GM18870 (cell line): ENCODE measurements at regions not wholly inside any gene's neighbourhood (a gene's known extent, or its start where the extent isn't known, plus 50 kb on each side); places are given as distances from the start of the nearest gene placed in this dataset.

ENCODE experiments used
- ATAC-seq: cut with Tn5 transposase; IDR thresholded peaks from one replicate; pipeline ENCODE4 v1.9.1; 2021; ENCODE audit warnings: moderate library complexity; ENCODE audit not compliant: unreplicated experiment

DNA sequence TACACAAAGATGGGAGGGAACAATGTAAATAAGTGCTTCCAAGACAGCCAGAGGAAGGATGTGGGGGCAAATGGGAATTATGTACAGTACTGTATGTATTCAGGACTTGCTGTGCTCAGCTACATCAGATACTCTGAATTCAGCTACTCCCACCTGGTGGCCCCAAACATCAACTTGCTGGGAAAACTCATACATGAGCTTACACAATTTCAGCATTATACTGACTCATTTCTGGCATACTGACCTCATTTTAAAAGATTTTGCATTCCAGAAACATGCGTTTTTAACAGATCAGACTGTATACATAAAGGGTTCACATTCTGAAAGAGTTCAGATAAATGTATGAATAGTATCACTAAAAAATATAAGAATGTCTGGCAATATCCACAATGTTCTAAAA is 59.7 kb downstream of the GPX5 start:
- no peak for ATAC-seq

DNA sequence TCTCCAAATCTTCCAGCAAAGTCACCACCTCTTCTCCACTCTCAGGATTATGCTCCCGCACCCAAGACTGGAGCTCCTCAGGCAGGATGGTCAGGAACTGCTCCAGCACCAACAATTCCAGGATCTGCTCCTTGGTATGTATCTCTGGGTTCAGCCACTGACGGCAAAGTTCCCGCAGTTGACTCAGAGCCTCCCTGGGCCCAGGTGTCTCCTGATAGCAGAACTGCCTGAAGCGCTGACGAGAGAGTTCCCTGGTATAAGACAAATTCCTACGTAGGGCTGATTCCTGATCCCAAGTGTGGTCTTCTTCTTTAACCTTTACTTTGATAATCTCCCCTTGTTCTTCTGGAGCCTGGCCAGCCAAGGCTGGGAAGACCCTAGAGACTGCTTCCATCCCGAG is 60.6 kb downstream of the GPX5 start:
- ATAC-seq: no peak

DNA sequence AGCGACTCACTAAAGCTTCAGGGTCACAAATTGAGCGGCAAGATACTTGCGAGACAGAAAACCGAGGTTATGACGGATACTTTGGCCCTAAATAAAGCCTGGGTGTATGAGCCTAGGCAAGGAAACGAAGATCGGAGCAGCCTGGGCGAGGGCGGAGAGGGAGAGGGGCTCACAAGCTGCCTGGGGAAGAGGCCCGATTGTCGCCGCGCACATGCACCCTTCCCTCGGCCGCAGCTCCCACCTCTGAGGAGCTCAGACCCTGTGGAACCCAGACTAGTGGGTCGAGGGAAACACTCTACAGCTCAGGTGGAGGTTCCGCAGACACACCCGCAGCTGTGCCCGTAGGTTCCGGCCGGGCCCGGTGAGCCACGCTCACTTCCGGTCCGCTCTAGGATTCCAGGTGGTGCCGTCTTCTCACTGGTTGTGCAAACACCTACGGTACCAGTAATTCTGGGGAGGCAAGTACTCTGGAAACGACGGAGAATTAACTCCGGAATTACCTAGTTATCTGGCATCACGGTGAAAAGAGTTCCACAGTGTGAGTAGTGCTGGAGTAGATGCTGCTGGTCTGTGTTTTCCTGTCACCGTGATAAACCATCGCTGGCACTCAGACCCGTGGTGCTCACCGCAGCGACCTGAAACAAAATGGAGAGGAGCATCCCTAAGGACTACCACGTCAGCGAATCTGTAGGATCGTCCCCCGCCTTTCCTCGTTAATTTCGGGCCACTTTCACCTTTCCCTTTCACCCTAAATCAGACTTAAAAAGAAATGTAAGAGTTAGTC is 61.5 kb downstream of the GPX5 start:
- ATAC-seq: peak; percentile 52

DNA sequence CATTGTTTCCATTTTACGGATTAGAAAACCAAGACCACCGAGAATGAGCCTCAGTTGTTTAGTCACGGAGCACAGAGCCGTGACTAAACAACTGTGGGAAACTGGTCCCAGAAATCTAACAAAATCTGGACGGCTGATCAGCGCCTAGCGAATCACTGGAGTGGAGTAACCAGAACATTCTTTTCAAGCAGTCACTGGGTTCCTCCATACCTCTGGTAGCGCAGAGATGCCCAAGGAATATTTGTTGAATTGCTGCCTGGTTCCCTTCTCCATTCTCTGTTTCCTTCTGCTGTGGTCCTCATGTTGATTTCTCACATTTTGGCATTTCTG is 62.0 kb downstream of the GPX5 start:
- ATAC-seq: no peak

DNA sequence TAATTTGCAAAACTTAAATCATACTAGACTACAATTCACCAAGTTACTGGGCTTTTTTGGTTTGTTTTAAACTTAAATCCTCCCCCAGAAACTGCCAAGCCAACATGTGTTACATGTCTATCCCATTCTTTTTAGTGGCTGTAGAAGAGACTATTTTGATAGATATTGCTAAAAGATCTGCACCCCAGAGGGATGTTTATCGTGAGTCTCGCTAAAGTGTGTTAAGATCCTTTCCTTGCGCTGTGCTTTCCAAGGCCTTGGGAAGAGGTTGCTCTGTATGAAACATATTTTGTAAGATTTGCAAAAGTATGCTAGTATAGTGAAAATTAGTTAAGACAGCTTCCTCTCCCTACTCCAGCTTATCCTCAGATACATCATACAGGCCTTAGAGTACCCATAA is 63.0 kb downstream of the GPX5 start:
- no peak for ATAC-seq

DNA sequence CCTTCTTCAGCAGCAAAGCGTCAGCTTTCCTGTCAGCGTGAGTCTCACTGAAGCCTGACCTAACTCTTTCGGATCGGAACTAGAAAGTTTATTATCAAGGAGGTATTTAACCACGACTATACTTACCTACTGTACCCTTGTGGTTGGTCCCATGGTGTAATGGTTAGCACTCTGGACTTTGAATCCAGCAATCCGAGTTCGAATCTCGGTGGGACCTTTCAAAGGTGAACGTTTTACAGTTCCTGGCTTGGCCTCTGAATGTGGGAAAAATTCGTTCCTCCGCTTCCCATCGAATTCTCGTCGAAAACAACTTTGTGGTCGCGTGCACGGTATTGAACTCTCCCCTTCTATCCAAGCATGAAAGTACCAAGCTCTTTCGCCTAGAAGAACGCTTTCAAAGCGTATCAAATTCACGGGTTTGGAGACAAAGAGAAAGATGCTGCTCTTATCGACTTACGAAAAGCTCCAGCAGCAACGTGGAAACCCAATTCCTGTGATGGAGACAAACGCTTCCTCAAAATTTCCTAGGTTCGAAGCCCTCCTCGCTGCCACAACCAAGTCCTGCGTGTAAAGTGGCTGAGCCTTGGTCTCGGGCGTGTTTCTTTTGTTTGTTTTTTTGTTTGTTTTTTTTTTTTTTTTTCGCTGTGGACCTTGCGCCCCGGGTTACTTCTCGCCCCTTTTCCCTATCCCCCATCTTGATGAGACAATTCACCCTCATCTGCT is 63.7 kb downstream of the GPX5 start:
- peak; percentile 62 for ATAC-seq

DNA sequence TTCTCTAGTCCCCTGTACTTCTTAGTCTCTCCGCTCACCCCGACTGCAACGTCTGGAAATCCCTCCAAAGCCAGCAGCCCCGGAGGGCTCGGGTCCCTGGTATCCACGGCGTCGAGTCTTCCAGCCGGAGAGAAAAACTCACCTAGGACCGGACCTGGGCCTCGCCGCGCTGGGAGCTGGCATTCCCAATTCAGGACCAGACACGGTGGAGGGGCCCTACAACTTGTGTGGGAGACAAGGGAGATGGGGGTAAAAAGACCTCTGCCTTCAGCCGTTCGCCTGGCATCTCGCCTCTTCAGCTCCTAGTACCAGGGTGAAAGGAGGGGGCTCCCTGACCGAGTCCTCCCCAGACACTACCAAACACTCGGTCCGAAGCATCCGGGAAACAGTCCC is 64.3 kb downstream of the GPX5 start:
- no peak for ATAC-seq

DNA sequence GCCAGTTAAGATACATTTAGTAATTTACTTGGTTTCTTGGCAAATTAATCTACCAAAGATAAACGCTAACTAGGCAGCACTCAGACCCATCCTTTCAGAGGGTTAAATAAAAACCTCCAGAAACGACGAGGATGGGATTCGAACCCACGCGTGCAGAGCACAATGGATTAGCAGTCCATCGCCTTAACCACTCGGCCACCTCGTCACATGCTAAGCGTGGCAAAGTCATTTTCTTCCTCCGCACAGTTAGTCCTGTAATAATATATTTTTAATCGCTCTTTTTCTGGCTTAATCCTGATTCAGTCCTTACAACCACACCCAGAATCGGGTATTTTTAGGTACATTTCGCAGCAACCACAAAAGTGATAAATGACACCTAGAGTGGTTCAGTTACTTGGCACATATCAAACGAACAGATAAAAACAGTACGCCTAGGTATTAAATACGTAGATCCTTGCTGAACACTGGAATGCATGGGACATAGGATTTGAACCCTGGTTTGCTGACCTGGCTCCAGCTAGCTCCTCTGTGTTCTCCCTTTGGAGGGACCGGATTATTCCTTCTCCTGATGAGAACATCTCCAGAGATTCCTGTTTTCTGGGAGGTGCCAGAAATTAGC is 71.6 kb downstream of the GPX5 start:
- no peak for ATAC-seq

DNA sequence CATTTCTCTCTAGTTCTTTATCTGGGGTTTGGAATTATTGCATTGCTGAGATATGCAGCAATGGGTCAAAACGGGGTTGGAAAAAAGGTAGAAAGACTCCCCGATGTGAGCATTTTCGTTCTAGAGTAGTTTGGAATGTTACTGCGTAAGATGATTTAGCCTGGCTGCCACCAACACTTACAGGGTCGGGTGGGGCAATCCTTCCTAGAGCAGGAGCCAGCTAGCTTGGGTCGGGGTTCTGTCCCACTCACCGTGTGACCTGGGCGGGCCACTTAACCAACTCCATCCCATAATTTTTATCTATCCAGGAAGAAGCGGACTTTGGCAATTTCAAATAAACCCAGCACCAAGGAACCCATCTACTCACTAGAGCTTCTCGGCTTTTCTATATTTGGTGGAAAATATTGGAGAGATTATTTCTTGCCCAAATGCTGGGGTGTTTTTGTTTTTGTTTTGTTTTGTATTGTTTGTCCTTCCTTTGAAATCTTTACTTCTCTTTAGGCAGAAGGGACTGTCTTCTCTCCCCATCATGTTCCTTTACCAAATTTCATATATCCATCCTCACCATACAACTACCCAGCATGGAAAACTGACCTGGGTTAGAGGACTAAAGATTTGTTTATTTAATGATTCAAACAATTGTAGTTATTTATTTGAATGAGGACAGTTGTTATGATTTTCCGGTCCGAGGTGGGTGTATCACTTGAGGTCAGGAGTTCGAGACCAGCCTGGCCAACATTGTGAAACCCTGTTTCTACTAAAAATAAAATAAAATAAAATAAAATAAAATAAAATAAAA is 72.4 kb downstream of the GPX5 start:
- ATAC-seq: no peak

DNA sequence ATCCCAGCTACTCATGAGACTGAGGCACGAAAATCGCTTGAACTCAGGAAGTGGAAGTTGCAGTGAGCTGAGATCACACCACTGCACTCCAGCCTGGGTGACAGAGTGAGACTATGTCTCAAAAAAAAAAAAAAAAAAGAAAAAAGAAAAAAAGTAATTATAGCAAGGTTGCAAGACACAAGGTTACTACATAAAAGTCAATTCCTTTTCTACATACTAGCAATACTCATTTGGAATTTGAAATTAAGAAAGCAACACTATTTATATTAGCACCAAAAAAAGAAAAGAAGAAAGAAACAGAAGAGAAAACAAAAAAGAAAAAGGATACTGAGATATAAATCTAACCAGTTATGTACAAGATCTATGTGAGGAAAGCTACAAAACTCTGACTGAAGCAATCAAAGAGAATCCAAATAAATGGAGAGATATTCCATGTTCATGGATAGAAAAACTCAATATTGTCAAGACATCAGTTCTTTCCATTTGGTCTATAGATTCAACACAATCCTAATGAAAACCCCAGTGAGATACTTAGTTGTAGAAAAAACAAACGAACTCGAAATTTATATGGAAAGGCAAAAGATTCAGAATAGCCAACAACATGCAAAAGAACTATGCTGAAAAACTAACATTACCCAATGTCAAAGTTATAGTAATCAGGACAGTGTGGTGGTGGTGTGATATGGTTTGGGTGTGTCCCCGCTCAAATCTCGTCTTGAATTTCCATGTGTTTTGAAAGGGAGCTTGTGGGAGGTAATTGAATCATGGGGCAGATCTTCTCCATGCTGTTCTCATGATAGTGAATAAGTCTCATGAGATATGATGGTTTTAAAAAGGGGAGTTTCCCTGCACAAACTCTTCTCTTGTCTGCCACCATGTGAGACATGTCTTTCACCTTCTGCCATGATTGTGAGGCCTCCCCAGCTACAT is 73.3 kb downstream of the GPX5 start:
- ATAC-seq: no peak

DNA sequence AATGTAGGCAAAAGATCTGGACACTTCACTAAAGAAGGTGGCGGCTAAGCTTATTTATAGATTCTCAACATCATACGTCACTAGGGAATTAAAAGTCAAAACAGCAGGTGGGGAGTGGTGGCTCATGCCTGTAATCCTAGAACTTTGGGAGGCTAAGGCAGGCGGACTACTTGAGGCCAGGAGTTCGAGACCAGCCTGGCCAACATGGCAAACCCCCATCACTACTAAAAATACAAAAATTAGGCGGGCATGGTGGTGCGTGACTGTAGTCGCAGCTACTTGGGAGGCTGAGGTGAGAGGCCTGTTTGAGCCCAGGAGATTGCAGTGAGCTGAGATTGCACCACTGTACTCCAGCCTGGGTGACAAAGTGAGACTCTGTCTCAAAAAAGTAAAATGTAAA is 74.6 kb downstream of the GPX5 start:
- no peak for ATAC-seq

DNA sequence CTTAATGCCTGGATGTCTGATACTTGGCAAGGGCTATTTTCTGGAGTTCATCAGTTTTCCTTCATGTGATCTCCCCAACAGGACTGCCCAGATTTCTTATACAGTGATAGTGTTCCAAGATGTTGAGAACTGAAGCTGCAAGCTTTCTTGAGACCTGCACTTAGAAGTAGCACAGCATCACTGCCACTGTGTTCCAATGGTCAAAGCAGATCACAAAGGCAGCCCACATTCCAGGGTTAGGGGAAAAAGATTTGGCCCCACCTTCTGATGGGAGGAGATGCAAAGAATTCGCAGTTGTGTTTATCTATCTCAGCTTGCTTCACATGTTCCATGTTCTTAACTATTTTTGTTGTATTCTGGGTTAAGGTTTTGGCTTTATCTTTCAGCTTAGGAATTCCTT is 78.2 kb downstream of the GPX5 start:
- no peak for ATAC-seq

DNA sequence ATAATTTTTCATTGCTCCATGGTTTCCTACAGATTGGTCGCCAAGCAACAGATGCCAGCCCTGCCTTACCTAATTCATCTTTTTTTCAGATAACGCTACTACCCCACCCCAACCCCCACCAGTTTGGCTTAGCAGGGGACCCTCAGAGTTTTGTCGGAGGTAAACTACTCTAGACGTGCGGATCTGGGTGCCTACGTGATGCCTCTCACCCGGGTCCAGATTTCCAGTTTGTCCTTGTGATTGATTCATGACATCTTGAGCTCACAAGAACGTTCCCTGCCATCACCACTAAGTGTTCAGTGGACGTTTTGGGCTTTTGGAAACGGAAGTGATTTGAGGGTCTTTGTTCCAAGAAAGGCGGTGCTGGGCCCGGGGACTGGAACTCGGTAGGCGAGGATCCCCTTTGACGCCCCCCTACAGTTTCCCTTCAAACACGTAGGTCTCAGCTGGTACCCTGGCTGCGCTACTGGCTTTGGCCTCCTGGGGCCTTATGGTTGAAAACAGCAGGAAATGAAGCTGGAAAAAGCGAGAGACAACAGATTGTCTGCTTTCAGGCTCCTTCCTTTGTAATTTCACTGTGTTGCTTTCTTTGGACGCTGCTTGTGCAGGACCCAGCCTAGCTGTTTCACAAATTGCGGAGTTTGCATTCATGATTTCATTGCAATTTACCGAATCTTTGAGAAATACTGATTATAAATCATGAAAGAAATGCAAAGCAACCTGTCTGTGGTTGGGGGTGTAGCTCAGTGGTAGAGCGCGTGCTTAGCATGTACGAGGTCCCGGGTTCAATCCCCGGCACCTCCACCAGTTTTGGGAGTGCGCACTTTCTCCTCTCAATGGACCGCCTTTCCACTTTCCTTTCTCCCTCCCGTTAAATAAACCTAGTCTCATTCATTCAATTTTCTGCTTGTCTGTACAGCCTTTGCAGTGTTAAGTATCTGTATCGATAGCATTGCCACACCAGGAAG is 81.0 kb downstream of the GPX5 start:
- ATAC-seq: no peak

DNA sequence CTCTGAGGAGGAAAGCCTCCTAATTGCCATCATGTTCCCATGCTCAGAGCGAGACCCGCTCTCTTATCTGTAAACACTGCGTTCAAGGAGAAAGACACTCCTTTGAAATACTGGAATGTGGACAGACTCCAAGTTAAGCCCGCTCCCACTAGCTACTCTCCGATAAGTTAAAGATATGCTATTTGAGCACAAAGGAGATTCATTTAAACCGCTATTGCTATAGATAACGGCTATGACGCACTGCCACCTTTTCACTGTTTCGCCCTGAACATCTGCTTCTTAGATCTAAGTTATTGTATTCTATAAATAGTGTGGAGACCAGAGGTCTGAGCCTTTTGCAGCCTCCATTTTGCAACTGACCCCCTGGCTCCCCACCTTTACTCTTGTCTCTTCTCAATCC is 82.3 kb downstream of the GPX5 start:
- no peak for ATAC-seq

DNA sequence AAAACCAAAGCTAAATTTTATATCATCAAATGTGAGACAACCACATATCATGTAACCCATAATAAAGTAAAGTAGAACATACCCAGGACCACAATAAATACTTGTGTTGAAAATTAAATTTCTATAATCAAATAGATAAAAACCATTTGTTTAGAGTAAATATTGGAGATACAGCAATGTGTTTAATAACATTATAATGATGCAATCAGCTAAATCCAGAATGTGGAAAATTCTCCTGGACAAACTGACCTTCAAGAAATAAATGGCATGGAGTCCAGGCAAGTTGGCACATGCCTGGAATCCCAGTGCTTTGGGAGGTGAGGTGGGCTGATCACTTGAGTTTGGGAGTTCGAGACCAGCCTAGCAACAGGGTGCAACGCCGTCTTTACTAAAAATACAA is 84.0 kb downstream of the GPX5 start:
- ATAC-seq: no peak

DNA sequence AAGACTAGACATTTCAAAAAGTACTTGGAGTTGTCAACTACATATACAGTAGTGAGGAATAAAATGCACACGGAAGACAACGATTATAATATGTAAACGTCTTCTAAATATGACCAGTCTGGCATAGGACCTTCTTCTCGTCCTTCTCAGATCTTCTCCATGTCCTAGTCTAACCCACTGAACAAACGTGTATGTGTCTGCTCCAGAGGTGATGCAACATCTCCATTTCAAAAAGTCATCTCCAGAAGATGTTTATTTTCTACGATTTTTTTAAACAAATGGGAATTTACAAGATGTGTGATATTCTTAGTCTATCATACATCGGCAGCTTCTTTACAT is 89.9 kb downstream of the GPX5 start:
- no peak for ATAC-seq

DNA sequence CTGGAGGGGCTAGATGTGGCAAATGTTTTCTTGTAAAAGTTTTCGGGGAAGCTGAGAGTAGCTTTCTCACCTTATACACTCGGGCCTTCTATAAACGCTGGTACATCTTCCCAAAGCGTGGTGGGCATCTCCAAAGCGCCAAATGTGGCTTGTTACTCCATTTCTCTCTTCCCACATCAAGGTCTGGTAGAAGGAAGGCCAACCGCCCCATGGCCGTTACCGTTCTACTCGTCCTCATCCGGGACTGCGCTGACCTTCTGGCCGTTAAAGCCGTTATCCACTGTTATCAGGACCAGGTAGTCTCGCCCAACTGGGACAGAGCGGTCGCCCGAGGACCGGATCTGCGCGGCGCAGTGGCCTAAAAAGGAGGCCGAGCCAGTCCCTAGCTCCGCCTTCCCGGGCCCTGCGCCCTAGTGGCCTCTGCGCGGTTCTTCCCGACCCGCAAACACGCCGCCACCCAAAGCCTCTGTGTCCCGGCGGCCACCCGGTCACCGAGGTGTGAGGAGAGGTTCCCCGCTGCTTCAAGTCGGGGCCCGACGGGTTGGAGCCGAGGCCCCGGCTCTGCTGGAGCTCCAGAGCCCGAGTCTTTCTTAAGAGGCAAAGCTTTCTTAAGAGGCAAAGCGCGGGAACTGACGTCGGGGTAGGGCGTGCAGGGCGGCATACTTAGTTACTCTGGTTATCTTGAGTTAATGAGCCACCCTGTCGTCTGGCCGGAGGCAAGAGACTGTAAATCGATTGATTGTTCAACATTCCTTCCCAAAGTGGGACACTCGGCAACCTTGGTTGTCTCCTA is 90.5 kb downstream of the GPX5 start:
- ATAC-seq: no peak

DNA sequence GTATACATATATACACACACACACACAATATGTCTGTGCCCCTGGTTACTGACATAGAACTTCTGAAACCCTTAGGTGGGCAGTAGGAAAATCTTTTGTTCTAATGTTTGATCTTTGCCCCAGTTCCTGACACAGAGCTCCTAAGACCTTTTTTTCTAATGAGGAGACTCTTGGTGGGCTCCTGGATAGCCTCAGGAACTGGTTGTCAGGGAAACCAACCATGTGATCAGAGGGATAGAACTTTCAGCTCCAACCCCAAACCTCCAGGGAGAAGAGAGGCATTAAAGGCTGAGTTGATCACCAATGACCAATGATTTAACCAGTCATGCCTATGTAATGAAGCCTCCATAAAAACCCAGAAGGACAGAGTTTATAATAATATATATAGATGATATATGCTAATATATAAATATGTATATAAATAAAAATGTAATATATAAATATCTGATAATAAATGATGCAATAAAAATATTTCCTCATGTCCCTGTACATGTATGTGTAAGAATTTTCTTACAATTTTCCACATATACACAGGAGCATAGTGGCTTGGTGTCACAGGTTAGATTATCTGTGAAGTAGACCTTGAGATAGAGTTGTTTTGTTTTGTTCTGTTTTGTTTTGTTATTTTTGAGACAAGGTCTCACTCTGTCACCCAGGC is 93.3 kb downstream of the GPX5 start:
- no peak for ATAC-seq
